ENCODE measurements at regions not wholly inside any gene's neighbourhood (a gene's known extent, or its start where the extent isn't known, plus 50 kb on each side); places are given as distances from the start of the nearest gene placed in this dataset.

DNA sequence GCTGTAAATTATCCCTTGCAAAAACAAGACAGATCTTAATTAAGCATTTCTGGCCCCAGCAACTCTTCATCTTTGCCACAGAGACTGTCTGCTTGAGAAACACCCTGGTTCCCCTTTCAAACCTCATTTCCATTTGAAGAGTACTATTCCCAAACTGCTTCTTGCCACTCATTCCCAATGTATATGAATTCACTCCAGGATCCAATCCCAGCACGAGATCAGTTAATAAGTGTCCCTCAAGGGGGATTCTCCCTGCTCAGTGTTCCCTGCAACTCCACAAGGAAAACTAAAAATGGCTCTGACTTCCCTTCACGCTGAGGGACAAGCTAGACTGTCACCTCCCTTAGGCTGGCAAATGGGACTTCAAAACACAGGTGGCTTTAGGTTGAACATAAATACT is 173.2 kb downstream of the SIPA1L2 start:
- TF ChIP-seq, protein P1, sequence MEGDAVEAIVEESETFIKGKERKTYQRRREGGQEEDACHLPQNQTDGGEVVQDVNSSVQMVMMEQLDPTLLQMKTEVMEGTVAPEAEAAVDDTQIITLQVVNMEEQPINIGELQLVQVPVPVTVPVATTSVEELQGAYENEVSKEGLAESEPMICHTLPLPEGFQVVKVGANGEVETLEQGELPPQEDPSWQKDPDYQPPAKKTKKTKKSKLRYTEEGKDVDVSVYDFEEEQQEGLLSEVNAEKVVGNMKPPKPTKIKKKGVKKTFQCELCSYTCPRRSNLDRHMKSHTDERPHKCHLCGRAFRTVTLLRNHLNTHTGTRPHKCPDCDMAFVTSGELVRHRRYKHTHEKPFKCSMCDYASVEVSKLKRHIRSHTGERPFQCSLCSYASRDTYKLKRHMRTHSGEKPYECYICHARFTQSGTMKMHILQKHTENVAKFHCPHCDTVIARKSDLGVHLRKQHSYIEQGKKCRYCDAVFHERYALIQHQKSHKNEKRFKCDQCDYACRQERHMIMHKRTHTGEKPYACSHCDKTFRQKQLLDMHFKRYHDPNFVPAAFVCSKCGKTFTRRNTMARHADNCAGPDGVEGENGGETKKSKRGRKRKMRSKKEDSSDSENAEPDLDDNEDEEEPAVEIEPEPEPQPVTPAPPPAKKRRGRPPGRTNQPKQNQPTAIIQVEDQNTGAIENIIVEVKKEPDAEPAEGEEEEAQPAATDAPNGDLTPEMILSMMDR (IDR thresholded peaks at IDR 0.05), result no peak
- TF ChIP-seq POLR2AphosphoS5 (IDR thresholded peaks at IDR 0.05; ENCODE audit: insufficient read depth in 1 of 2, low read depth in 1 of 2) (no peak), POLR2A (IDR thresholded peaks at IDR 0.05) (no peak)

Measured in vagina (tissue), 2 donors.